Upper lobe of left lung (tissue), 6 donors: ENCODE measurements at regions not wholly inside any gene's neighbourhood (a gene's known extent, or its start where the extent isn't known, plus 50 kb on each side); places are given as distances from the start of the nearest gene placed in this dataset.
"Not testable (repeated sequence)": the region's sequence is repeated elsewhere in the genome, so short reads cannot be mapped to it uniquely, and the experiment has no call there.

ENCODE experiments used
- ATAC-seq, 2 donors: fragments of 200-7000 bp; cut with Tn5 transposase; one replicate each; pipeline ENCODE4 v1.9.1; 2022; ENCODE audit warnings: mild to moderate bottlenecking in 2 of 2, moderate library complexity in 2 of 2; ENCODE audit not compliant: low FRiP score in 2 of 2
- DNase-seq, 2 donors: peaks; one replicate each; pipeline ENCODE4 v3.0.0-alpha.2; 2019 to 2020
- H3K27ac ChIP-seq, 4 donors: fragments of 200-600 bp; sonication (generic); one replicate each; pipeline ENCODE4 v1.5.1; 2016 to 2019
- H3K27me3 ChIP-seq, 4 donors: fragments of 200-600 bp; sonication (generic); one replicate each; pipeline ENCODE4 v1.5.1; 2017 to 2019
- H3K36me3 ChIP-seq, 4 donors: fragments of 200-600 bp; sonication (generic); one replicate each; pipeline ENCODE4 v1.5.1; 2016 to 2019
- H3K4me1 ChIP-seq, 4 donors: fragments of 200-600 bp; sonication (generic); one replicate each; pipeline ENCODE4 v1.5.1; 2018 to 2019
- H3K4me3 ChIP-seq, 4 donors: fragments of 200-600 bp; sonication (generic); one replicate each; pipeline ENCODE4 v1.5.1; 2017 to 2019; ENCODE audit warnings: mild to moderate bottlenecking in 2 of 4, moderate library complexity in 1 of 4
- H3K9me3 ChIP-seq, 4 donors: fragments of 200-600 bp; sonication (generic); one replicate each; pipeline ENCODE4 v1.5.1; 2018 to 2019
- CTCF ChIP-seq, 6 experiments: fragments of 450-650 bp in 4 of 6; fragments of 200-600 bp in 2 of 6; sonication (generic) in 2 of 6; IDR thresholded peaks; one replicate each; pipeline ENCODE4 v1.5.1; 2016 to 2019; ENCODE audit warnings: antibody characterized with exemption in 6 of 6
- EP300 ChIP-seq, 4 donors: sonication (generic); formaldehyde crosslinking; IDR thresholded peaks; one replicate each; pipeline ENCODE4 v1.5.1; 2017; ENCODE audit warnings: antibody characterized with exemption in 4 of 4, control low read depth in 2 of 4
- POLR2A ChIP-seq, 4 donors: fragments of 450-650 bp; IDR thresholded peaks; one replicate each; pipeline ENCODE4 v1.5.1; 2016 to 2017; ENCODE audit warnings: antibody characterized with exemption in 4 of 4, mild to moderate bottlenecking in 2 of 4
- POLR2AphosphoS5 ChIP-seq, 2 donors: sonication (generic); formaldehyde crosslinking; IDR thresholded peaks; one replicate each; pipeline ENCODE4 v1.5.1; 2017; ENCODE audit warnings: antibody characterized with exemption in 2 of 2
- WGBS, 2 donors: methylation state at CpG; one replicate each; pipeline ENCODE4 v1.1.5; 2017 to 2018; 5-methylcytosine and 5-hydroxymethylcytosine counted together
- donor health status: DM: no; HTN: no; CAD: no; lungs with moderate emphysema.
- donor health status: DM: no; HTN: yes; CAD: no; lungs with severe emphysema.

GRCh38 chr5:164139423-164139822 lies 634.0 kb downstream of the MAT2B start:
- no peaks in the 10 kb centered on the region for H3K9me3 ChIP-seq
- no peak for DNase-seq
- no peaks in the 10 kb centered on the region for H3K36me3 ChIP-seq
- no peaks in the 10 kb centered on the region for H3K27me3 ChIP-seq
- H3K27ac ChIP-seq, result no peak overlapping the region
- ATAC-seq, result no peak
- TF ChIP-seq POLR2AphosphoS5 (IDR thresholded peaks at IDR 0.05), result no peak
- no peak for TF ChIP-seq EP300 (IDR thresholded peaks at IDR 0.05)
- TF ChIP-seq POLR2A (IDR thresholded peaks at IDR 0.05), result no peak
- TF ChIP-seq CTCF (IDR thresholded peaks at IDR 0.05), result no peak
- WGBS, 2 donors, result 73 to 85% methylated on average over 2 of the region's 2 CpGs
- H3K4me1 ChIP-seq, result no peaks in the 10 kb centered on the region
- H3K4me3 ChIP-seq, result no peak overlapping the region

- Histone ChIP-seq H3K9me3 (no peaks in the 10 kb centered on the region), H3K27ac (no peak overlapping the region), H3K36me3 (no peaks in the 10 kb centered on the region), H3K27me3 (no peaks in the 10 kb centered on the region), H3K4me3 (no peak overlapping the region), H3K4me1 (no peaks in the 10 kb centered on the region)
- 68 to 86% methylated on average over 1 of the region's 1 CpG for WGBS, 2 donors
- no peak for ATAC-seq
- DNase-seq, result no peak
- TF ChIP-seq EP300 (IDR thresholded peaks at IDR 0.05), result no peak
- TF ChIP-seq POLR2A (IDR thresholded peaks at IDR 0.05), result no peak
- no peak for TF ChIP-seq CTCF (IDR thresholded peaks at IDR 0.05)
- TF ChIP-seq POLR2AphosphoS5 (IDR thresholded peaks at IDR 0.05), result no peak
These were observed 640.0 kb downstream of the MAT2B start for GRCh38 chr5:164145458-164145857.

- DNase-seq, result no peak
- Histone ChIP-seq H3K9me3 (no peaks in the 10 kb centered on the region), H3K27me3 (no peaks in the 10 kb centered on the region), H3K4me3 (no peak overlapping the region), H3K4me1 (no peaks in the 10 kb centered on the region), H3K36me3 (no peaks in the 10 kb centered on the region), H3K27ac (no peak overlapping the region)
- 86 to 89% methylated on average over 4 of the region's 4 CpGs for WGBS, 2 donors
- ATAC-seq, result no peak
- TF ChIP-seq POLR2A (IDR thresholded peaks at IDR 0.05), result no peak
- no peak for TF ChIP-seq CTCF (IDR thresholded peaks at IDR 0.05)
- no peak for TF ChIP-seq EP300 (IDR thresholded peaks at IDR 0.05)
- no peak for TF ChIP-seq POLR2AphosphoS5 (IDR thresholded peaks at IDR 0.05)
These were observed 640.8 kb downstream of the MAT2B start for GRCh38 chr5:164146223-164146622.

- ATAC-seq, result no peak
- H3K36me3 ChIP-seq, result no peaks in the 10 kb centered on the region
- H3K27ac ChIP-seq, result no peak overlapping the region
- no peak overlapping the region for H3K4me3 ChIP-seq
- TF ChIP-seq CTCF (IDR thresholded peaks at IDR 0.05) (no peak), POLR2AphosphoS5 (IDR thresholded peaks at IDR 0.05) (no peak)
- H3K9me3 ChIP-seq, result no peaks in the 10 kb centered on the region
- H3K27me3 ChIP-seq, result no peaks in the 10 kb centered on the region
- 69 to 74% methylated on average over 4 of the region's 4 CpGs for WGBS, 2 donors
- DNase-seq, result no peak
- no peaks in the 10 kb centered on the region for H3K4me1 ChIP-seq
These were observed 642.9 kb downstream of the MAT2B start for GRCh38 chr5:164148292-164148691.

- not testable (repeated sequence) for H3K9me3 ChIP-seq
These were observed 647.1 kb downstream of the MAT2B start for GRCh38 chr5:164152539-164152938.

More at GRCh38 chr5:164152539-164152938, 647.1 kb downstream of the MAT2B start:
- H3K4me1 ChIP-seq, H3K27ac ChIP-seq, DNase-seq, H3K36me3 ChIP-seq, H3K4me3 ChIP-seq, H3K27me3 ChIP-seq, ATAC-seq: not testable (repeated sequence)
- WGBS, 2 donors, result 79 to 81% methylated on average over 1 of the region's 1 CpG
